ENCODE measurements at regions not wholly inside any gene's neighbourhood (a gene's known extent, or its start where the extent isn't known, plus 50 kb on each side); places are given as distances from the start of the nearest gene placed in this dataset.

GRCh38 chr2:147718831-147719230 is 126.0 kb upstream of the ACVR2A start:
- H4K20me1 ChIP-seq (ENCODE audit: low read length), result no peaks in the 10 kb centered on the region
- BruUV-seq (replicated peaks), result no TSS peak
- no peak overlapping the region for H3K27ac ChIP-seq (ENCODE audit: low read length)
- no peaks in the 10 kb centered on the region for H3K79me2 ChIP-seq (ENCODE audit: low read length)
- H3K4me3 ChIP-seq (ENCODE audit: low read length), result no peak overlapping the region
- no peak overlapping the region for H3K9ac ChIP-seq (ENCODE audit: low read length)
- H2AFZ ChIP-seq (ENCODE audit: low read length), result no peak overlapping the region
- H3F3A ChIP-seq (ENCODE audit: low read length, unreplicated experiment), result no peaks in the 10 kb centered on the region
- H3K4me2 ChIP-seq (ENCODE audit: low read length), result no peak overlapping the region
- DNase-seq, result no peak
- POLR2A ChIA-PET (ENCODE audit: unreplicated experiment), result no interaction called here
- H3K9me3 ChIP-seq (ENCODE audit: low read length), result no peaks in the 10 kb centered on the region
- no peaks in the 10 kb centered on the region for H3K27me3 ChIP-seq (ENCODE audit: low read length)
- TF ChIP-seq EZH2 (IDR thresholded peaks at IDR 0.05; ENCODE audit: low read length, unreplicated experiment) (no peak), CTCF (conservative IDR thresholded peaks at IDR 0.05; ENCODE audit: low read depth, low read length) (no peak), EZH2phosphoT487 (IDR thresholded peaks at IDR 0.05; ENCODE audit: borderline replicate concordance, low read length) (no peak)
- peaks cover 3% of the 10 kb centered on the region; the same call in 1 of the 2 replicates for H3K4me1 ChIP-seq (ENCODE audit: insufficient read depth, low read length)
- no peaks in the 10 kb centered on the region for H3K9me2 ChIP-seq (replicated peaks; ENCODE audit: low read length)
- intact Hi-C loops (cut with micrococcal nuclease), result loop anchor here (10.0 kb wide), 1 partner anchor 84 kb away; no protein-coding TSS in a partner anchor
- ATAC-seq, result no peak
- CTCF ChIA-PET, result no interaction called here
- no peaks in the 10 kb centered on the region for H3K36me3 ChIP-seq (ENCODE audit: low read depth, low read length)

GRCh38 chr2:147716906-147717305 is 127.9 kb upstream of the ACVR2A start:
- no peaks in the 10 kb centered on the region for H3K36me3 ChIP-seq (ENCODE audit: low read depth, low read length)
- no peak overlapping the region for H3K9ac ChIP-seq (ENCODE audit: low read length)
- intact Hi-C loops (cut with micrococcal nuclease), result loop anchor here (10.0 kb wide), 1 partner anchor 82 kb away; no protein-coding TSS in a partner anchor
- no peak for TF ChIP-seq EZH2 (IDR thresholded peaks at IDR 0.05; ENCODE audit: low read length, unreplicated experiment)
- no peak for TF ChIP-seq CTCF (conservative IDR thresholded peaks at IDR 0.05; ENCODE audit: low read depth, low read length)
- TF ChIP-seq EZH2phosphoT487 (IDR thresholded peaks at IDR 0.05; ENCODE audit: borderline replicate concordance, low read length), result no peak
- no peak overlapping the region for H3K4me3 ChIP-seq (ENCODE audit: low read length)
- no peak overlapping the region for H2AFZ ChIP-seq (ENCODE audit: low read length)
- no peak overlapping the region for H3K27ac ChIP-seq (ENCODE audit: low read length)
- no peaks in the 10 kb centered on the region for H3K27me3 ChIP-seq (ENCODE audit: low read length)
- H3K9me3 ChIP-seq (ENCODE audit: low read length), result no peaks in the 10 kb centered on the region
- ATAC-seq, result no peak
- H3F3A ChIP-seq (ENCODE audit: low read length, unreplicated experiment), result peaks cover 4% of the 10 kb centered on the region
- H3K9me2 ChIP-seq (replicated peaks; ENCODE audit: low read length), result no peaks in the 10 kb centered on the region
- no peaks in the 10 kb centered on the region for H3K79me2 ChIP-seq (ENCODE audit: low read length)
- H4K20me1 ChIP-seq (ENCODE audit: low read length), result no peaks in the 10 kb centered on the region
- ChIA-PET POLR2A (ENCODE audit: unreplicated experiment) (no interaction called here), CTCF (no interaction called here)
- DNase-seq, result peak; percentile 17
- H3K4me1 ChIP-seq (ENCODE audit: insufficient read depth, low read length), result peaks cover 12% of the 10 kb centered on the region
- no TSS peak for BruUV-seq (replicated peaks)
- H3K4me2 ChIP-seq (ENCODE audit: low read length), result no peak overlapping the region

GRCh38 chr2:147715807-147716206 is 129.0 kb upstream of the ACVR2A start:
- ChIA-PET POLR2A (ENCODE audit: unreplicated experiment) (interaction anchor here (0.7 kb wide), 1 partner anchor 97 kb away, joined by 3 read pairs; no protein-coding TSS in a partner anchor), CTCF (no interaction called here)
- TF ChIP-seq CTCF (conservative IDR thresholded peaks at IDR 0.05; ENCODE audit: low read depth, low read length) (no peak), EZH2phosphoT487 (IDR thresholded peaks at IDR 0.05; ENCODE audit: borderline replicate concordance, low read length) (no peak), EZH2 (IDR thresholded peaks at IDR 0.05; ENCODE audit: low read length, unreplicated experiment) (no peak)
- H3K4me1 ChIP-seq (ENCODE audit: insufficient read depth, low read length), result peaks cover 21% of the 10 kb centered on the region
- intact Hi-C loops (cut with micrococcal nuclease), result loop anchor here (10.0 kb wide), 1 partner anchor 81 kb away; no protein-coding TSS in a partner anchor
- H3K9ac ChIP-seq (ENCODE audit: low read length), result no peak overlapping the region
- no peaks in the 10 kb centered on the region for H4K20me1 ChIP-seq (ENCODE audit: low read length)
- H3K79me2 ChIP-seq (ENCODE audit: low read length), result no peaks in the 10 kb centered on the region
- no peaks in the 10 kb centered on the region for H3K36me3 ChIP-seq (ENCODE audit: low read depth, low read length)
- H3K4me3 ChIP-seq (ENCODE audit: low read length), result no peak overlapping the region
- no peak overlapping the region for H3K4me2 ChIP-seq (ENCODE audit: low read length)
- H2AFZ ChIP-seq (ENCODE audit: low read length), result no peak overlapping the region
- no peak for DNase-seq
- no TSS peak for BruUV-seq (replicated peaks)
- peaks cover 13% of the 10 kb centered on the region for H3F3A ChIP-seq (ENCODE audit: low read length, unreplicated experiment)
- ATAC-seq, result no peak
- H3K27ac ChIP-seq (ENCODE audit: low read length), result no peak overlapping the region
- H3K9me2 ChIP-seq (replicated peaks; ENCODE audit: low read length), result no peaks in the 10 kb centered on the region
- no peaks in the 10 kb centered on the region for H3K27me3 ChIP-seq (ENCODE audit: low read length)
- no peaks in the 10 kb centered on the region for H3K9me3 ChIP-seq (ENCODE audit: low read length)

Measured in PC-3 (cell line).